HFF-Myc (cell line): ENCODE measurements at regions not wholly inside any gene's neighbourhood (a gene's known extent, or its start where the extent isn't known, plus 50 kb on each side); places are given as distances from the start of the nearest gene placed in this dataset.

Source experiments
- DNase-seq: peaks from one replicate; pipeline ENCODE4 v3.0.0-alpha.2; 2011; ENCODE audit warnings: low read depth; ENCODE audit errors: extremely low read depth
- H3K4me3 ChIP-seq: replicated peaks from 2 replicates; pipeline ENCODE4 v1.5.1; 2011; ENCODE audit warnings: low read depth, mild to moderate bottlenecking, control low read depth, low read length
- TF ChIP-seq, protein P1 (sequence below): IDR thresholded peaks from 2 replicates; pipeline ENCODE4 v1.5.1; 2012; ENCODE audit warnings: mild to moderate bottlenecking, low read depth, low read length, control low read depth; ENCODE audit errors: missing control alignments

DNA sequence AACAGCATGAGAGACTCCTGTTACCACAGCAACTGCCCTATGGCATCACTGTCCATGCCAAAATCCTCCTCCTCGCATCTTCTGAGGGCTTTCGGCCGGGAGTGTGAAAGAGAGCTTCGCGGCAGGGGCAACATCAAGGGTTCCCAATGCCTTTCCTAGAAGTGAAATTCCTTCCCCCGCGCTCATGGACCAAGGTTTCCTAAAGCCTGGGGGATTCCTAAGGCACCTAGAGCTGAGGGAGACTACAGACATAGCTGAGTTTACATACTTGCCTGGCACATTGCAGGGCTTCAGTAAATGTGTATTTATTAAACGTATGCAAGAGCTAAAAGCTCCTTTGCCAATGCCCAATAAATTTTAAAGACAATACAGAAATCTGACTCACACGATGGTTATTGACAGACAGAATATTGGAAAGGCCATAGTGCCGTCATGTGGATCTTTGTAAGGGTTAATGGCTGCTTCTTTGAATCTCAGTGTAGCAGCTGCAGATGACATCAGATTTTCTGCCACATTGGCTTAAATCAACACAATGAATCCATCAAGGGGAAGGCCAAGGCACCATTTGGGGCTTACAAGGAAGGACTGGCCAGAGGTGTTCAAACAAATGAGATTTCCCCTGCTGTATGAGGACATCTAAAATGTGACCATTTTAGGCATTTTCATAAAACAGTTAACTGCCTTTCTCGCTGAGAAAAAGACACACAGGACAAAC is 281.2 kb upstream of the JARID2 start:
- TF ChIP-seq, protein P1, sequence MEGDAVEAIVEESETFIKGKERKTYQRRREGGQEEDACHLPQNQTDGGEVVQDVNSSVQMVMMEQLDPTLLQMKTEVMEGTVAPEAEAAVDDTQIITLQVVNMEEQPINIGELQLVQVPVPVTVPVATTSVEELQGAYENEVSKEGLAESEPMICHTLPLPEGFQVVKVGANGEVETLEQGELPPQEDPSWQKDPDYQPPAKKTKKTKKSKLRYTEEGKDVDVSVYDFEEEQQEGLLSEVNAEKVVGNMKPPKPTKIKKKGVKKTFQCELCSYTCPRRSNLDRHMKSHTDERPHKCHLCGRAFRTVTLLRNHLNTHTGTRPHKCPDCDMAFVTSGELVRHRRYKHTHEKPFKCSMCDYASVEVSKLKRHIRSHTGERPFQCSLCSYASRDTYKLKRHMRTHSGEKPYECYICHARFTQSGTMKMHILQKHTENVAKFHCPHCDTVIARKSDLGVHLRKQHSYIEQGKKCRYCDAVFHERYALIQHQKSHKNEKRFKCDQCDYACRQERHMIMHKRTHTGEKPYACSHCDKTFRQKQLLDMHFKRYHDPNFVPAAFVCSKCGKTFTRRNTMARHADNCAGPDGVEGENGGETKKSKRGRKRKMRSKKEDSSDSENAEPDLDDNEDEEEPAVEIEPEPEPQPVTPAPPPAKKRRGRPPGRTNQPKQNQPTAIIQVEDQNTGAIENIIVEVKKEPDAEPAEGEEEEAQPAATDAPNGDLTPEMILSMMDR, result no peak
- no peak for DNase-seq
- H3K4me3 ChIP-seq, result no peak overlapping the region

DNA sequence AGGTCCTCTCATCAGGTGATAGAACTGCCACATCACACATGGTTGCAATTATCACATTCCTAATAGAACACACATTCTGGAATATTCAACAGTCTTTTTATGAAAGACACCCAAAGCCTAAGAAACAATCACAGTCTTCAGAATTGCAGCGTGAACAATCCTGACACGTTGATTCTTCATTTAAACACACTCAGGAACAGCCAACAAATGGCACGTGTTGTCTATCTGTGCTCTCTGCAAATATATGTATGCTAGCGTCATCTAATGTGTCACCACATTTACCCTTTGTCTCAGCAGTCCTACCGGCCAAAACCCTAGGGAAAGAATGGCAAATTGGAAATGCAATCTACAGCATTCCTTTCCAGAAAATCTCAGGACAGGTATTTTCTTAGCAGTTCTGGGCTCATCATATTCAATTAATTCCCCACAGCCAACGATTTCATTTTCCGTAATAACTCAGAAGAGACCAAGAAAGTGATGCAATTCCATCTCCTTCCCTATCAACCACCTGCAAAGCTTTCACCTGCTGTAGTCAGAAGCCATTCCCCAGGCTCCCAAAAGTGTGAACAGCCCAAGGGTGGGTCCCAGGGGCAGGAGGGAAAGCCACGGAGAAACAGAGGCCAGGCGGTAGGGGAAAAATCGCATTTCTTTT is 280.3 kb upstream of the JARID2 start:
- DNase-seq, result no peak
- no peak overlapping the region for H3K4me3 ChIP-seq
- TF ChIP-seq, protein P1, result no peak

DNA sequence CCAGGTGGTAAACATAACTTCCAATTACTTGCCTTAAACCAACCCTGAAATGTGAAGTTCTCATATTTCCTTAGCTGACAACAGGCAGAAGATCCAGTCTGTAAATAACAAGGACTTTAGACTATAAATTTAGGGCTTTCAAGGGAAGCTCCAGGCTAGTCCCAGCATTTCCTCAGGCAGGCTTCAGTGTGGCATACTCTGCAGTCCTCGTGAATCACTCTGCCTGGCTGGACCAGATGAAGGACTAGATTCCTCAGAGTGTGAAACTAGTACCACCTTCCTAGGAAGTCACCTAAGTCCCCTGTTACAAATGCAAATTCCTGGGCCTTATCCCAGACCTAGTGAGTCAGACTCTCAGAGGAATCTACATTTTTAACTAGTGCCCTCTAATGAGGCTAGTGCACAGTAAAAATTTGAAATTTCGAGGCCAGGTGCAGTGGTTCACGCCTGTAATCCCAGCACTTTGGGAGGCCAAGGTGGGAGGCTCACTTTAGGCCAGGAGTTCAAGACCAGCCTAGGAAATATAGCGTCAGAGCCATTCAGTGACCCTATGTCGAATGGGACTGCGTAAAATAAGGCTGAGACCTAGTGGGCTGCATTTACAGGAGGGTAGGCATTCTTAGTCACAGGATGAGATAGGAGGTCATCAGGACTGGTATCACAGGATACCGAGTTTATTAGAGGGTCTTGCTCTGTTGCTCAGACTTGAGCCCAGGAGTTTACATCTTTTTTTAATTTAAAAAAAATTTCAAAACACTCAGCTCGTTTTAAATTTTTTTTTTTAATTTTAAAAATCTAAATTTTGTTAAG is 279.6 kb upstream of the JARID2 start:
- TF ChIP-seq, protein P1, result no peak
- DNase-seq, result no peak
- no peak overlapping the region for H3K4me3 ChIP-seq

DNA sequence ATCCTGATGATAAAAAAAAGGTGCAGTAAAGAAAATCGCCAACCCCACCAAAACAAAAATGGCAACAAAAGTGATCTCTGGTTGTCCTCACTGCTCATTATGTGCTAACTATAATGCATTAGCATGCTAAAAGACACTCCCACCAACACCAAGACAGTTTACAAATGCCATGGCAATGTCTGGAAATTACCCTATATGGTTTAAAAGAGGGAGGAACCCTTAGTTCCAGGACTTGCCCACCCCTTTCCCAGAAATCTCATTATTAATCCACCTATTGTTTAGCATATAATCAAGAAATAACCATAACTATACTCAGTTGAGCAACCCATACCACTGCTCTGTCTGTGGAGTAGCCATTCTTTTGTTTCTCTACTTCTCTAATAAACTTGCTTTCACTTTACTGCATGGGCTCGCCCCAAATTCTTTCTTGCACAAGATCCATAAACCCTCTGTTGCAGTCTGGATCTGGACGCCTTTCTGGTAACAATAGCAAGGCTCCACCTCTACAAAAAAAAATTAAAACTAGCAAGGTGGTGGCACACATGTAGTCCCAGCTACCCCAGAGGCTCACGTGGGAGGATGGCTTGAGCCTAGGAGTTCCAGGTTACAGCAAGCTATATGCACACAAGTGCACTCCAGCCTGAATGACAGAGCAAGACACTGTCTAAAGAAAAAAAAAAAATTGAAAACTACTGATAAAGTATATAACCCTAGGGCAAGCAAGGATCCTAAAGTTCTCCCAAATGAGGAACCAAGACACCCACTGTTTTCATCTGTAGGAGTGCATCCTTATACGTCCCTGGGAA is 278.8 kb upstream of the JARID2 start:
- TF ChIP-seq, protein P1, result no peak
- H3K4me3 ChIP-seq, result no peak overlapping the region
- no peak for DNase-seq

DNA sequence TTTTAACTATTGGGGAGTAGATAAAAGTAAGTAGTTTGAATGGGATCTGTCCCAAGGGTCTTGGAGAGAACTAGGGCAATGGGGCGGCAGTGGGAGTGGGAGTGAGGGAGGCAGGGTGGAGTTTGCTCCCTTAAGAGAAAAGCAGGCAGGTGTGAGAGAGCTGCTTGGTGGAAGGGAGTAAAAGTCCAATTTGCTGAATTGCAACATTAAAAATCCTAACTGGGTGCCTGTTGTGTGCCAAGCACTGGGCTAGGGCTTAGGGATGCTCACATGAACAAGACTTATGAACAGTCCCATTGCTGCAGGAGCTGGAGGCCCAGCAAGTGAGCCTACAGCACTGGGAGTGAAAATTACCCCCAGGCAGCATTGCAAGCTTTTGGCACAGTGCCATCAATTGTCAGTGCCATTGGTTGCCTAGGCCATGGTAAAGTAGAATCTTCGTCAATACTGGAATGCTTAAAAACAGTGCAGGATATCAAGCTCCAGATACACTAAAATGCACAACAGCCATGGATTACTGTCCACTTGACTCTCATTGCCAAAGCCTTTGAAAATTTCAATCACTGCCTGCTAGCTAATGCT is 277.7 kb upstream of the JARID2 start:
- no peak for DNase-seq
- H3K4me3 ChIP-seq, result no peak overlapping the region

DNA sequence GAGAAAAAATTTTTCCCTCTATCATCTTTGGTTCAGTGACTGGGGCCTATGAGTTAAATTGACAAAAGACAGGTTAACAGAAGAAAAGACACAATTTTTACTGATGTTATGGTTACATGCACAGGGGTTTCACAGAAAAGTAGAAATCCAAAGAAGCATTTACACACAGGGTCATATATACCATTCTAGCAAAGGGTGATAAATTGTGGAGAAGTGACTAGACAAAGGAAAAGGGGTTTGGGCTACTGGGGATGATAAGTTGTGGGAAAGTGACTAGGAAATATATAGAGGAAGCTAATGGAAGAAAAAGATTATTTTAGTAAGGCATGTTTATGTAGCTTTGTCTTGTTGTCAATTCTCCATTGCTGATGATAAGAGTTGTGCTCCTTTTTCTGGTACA is 276.7 kb upstream of the JARID2 start:
- H3K4me3 ChIP-seq, result no peak overlapping the region
- no peak for DNase-seq
- TF ChIP-seq, protein P1, result no peak

More for the DNA sequence above, 277.7 kb upstream of the JARID2 start:
- TF ChIP-seq, protein P1, result no peak
